ENCODE measurements at regions not wholly inside any gene's neighbourhood (a gene's known extent, or its start where the extent isn't known, plus 50 kb on each side); places are given as distances from the start of the nearest gene placed in this dataset.
A peak's percentile ranks its signal among the peaks of the same experiment; 100 is the strongest.

GRCh38 chr2:217717646-217718045, 285.1 kb downstream of the TNS1 start:
- DNase-seq: no peak

DNA sequence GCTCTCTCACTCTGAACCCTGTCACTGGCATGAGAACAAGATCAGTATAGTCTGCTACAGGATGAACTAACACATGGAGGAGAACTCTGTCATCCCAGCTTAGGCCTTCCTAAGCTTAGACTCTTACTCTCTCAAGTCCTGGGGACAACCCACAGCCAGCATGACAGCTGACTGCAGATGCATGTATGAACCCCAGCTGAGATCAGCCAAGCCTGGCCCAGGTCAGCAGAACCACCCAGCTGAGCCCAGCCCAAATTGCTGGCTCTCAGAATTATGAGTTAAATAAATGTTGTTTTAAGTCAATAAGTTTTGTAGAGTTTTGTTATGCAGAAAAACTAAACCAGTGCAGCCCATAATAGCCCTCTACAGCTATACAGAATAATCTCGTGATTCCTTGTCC, 287.3 kb downstream of the TNS1 start:
- no peak for DNase-seq

- no peak for DNase-seq
These were observed 288.5 kb downstream of the TNS1 start for GRCh38 chr2:217714287-217714751.

- DNase-seq: peak; percentile 47
These were observed 289.2 kb downstream of the TNS1 start for GRCh38 chr2:217713395-217714286.

DNA sequence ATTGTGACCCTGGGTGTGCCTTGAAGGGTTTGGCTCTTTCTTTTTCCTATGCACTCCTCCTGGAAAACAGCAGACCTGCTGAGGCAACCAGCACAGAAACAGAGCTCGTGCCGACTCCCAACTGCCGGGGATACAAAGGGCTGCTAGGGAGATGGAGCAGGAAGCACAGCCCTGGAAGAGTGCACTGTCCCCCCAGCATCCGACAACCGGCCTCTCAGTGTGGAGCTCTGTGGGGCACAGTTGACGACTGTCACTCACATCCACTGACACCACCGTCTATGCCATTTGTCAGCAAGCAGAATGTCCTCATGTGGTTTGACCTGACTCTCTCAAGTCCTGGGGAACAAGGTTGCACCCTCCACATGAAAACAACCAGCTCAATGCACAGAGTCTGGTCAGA, 290.4 kb downstream of the TNS1 start:
- no peak for DNase-seq

- DNase-seq: no peak
These were observed 291.6 kb downstream of the TNS1 start for GRCh38 chr2:217711188-217711587.

DNA sequence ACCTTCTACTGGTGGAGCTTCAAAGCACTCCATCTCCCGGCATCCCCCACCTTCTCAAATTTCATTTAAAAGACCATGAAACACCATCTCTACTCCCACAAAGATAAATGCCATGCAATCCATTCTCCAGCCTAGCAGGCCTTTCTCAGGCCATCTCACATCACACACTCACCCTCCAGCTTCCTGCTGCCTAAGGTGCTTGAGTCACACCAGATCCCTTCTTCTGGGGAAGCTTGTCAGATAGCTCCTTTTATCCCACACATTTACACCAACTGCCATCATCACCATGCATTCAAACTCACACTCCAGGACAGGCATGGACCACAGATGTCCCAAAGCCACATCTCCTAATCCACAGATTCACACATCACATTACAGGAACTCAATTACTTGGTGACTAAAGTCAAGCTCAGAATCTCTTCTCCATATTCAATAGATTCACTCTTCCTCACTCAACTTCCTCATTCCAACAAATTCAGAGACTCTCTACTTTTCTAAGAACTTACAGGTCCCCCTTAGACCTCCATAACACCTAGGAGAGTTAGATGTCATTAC, 292.5 kb downstream of the TNS1 start:
- DNase-seq: no peak

DNA sequence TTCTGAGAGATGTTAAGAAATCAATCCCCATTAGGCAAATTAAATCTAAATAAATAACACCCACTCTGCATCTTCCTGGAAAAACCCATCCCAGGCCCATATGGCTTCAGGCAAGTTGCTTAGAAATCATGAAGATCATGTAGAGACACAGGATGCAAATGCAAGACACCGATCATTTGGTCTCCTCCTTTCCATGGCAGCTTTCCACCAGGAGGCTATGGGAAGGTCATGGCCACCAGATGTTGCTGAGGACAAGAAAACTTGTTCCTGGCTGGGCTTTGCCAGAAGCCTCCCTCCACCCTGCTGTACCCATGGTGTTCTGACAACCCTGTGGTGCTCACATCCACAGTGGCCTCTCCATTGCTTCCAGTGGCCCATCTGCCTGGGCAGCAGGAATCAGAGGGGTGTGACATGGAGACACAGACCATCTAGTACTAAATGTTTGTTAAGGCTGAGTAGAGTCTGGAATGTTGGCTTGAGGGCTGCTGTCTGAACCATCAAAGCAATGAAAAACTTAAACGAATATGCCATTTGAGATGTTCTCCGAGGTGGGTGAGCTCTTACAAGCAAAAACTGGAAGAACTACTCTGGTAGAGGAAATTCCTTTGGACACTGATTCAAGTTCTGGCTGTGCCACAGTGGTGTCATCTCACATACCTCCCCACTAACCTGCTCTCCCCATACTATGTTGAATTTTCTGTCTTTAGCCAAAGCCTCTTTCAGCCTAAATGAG, 293.2 kb downstream of the TNS1 start:
- DNase-seq: no peak

GRCh38 chr2:217707131-217707611, 295.6 kb downstream of the TNS1 start:
- DNase-seq: no peak

- DNase-seq: no peak
These were observed 296.3 kb downstream of the TNS1 start for GRCh38 chr2:217706513-217706912.

GRCh38 chr2:217706095-217706494, 296.7 kb downstream of the TNS1 start:
- no peak for DNase-seq

DNA sequence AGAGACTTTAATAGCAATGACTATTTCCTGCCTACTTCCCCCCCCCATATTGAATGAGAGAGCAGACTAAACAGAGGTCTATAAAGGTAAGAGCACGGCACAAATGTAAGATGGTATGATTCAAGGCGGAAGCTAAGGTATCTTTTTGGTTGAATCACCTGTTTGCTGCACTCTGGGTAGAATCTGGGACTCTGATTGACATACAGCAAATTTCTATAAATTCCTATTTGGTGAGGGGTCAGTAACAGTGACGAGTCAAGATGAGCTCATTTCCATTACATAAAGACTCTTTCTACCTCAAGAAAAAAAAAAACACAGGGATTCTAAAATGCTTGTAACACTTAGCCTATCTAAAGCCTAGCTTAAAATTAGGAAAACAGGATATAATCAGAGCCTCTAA, 297.3 kb downstream of the TNS1 start:
- DNase-seq: no peak

- DNase-seq: no peak
These were observed 298.8 kb downstream of the TNS1 start for GRCh38 chr2:217703999-217704398.

- DNase-seq: no peak
These were observed 299.7 kb downstream of the TNS1 start for GRCh38 chr2:217703102-217703501.

- no peak for DNase-seq
These were observed 301.2 kb downstream of the TNS1 start for GRCh38 chr2:217701622-217702021.

DNA sequence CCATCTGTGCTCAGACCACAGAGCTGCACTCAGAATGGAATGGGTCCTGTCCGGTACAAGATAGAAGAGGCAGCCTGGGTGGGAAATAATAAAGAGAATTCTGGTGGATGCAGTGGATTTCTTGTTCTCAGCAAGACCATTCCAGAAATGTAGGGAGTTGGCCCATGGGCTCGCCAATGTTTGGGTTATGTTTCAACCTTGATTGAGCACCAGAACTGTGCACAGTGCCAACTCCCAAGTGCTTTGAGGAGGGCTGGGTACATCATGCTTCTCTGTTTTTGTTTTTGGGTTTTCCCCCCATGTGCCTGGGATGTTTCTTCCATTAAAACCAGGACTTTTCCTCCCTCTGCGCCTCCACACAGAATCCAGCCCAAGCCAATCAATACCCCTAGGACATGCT, 304.1 kb downstream of the TNS1 start:
- no peak for DNase-seq

DNA sequence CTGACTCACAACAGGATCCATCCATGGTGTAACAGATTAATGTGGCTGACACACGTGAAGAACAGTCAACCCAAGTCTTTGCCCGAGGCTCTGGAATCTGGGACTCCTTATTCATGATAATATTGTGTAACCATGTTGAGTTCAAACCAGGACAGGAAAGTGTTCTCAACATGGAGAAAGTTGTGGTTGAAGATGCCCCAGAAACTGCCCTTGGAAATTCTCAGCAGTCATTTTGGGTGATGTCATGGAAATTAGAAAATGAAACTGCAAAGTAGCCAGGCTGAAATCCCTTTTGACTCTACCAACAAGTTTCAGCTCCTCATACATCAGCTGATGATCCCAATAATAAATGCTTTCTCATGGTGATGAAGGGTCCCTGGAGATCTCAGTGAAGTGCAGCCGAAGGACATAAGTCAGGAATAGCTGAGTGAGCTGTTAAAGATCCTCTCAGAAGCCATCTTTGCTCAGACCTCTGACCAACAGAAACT, 307.7 kb downstream of the TNS1 start:
- no peak for DNase-seq

DNA sequence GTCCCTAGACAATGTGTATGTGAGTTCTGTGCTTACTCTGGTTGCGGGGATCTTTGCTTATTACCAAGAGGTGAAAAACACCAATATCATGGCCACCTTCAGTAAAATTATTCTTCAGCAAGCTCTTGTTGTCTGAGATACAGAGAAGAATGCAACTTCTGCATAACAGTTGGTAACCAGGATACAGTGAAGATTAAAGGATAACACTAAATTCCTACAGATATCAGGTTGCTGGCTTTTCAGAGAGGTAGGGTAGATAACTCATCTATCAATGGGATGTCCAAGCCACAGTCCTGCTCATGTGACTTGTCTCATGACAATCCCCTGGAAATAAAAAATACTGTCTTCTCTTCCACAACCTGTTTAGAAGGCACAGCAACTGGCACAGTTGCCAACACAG, 308.5 kb downstream of the TNS1 start:
- DNase-seq: no peak

GRCh38 chr2:217693363-217693762, 309.4 kb downstream of the TNS1 start:
- DNase-seq: no peak

DNA sequence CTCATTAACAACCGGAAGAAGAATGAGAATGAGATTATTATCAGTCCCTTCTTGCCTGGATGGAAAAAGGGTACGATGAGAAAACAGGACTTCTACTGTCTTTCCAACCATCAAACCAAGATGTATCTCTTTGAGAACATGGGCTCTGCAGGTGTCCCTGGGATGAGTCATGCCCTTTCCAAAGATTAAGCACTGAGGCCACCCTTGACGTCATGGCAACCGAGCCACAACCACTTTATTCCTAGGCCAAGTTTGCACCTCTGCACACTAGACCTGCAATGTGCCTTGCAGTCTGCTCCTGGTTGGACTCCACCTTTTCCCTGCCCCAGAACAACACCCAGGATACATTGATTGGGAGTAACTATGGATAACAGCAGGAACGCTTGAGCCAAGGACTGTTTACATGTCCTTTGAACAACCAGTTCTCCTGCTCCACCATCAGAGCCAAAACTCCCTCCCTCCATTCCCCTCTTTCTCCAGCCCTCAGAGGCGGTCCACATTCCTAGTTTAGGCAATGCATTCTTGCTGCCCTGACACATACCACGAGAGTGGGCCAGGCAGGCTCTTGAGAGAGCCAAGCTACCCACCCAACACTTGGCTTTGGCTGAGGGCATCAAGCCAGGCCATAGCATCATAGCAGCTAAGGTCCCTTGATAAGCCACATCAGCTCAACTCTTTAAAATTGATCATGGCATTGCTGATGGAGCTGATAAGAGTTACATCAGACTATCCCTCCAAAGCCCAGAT, 310.7 kb downstream of the TNS1 start:
- no peak for DNase-seq

GRCh38 chr2:217691516-217691915, 311.3 kb downstream of the TNS1 start:
- no peak for DNase-seq

- no peak for DNase-seq
These were observed 313.7 kb downstream of the TNS1 start for GRCh38 chr2:217689053-217689452.

- no peak for DNase-seq
These were observed 314.3 kb downstream of the TNS1 start for GRCh38 chr2:217688494-217688893.
